Ovary (tissue), 3 donors: ENCODE measurements at regions not wholly inside any gene's neighbourhood (a gene's known extent, or its start where the extent isn't known, plus 50 kb on each side); places are given as distances from the start of the nearest gene placed in this dataset.

Source experiments
- CTCF ChIP-seq, 3 donors: fragments of 450-650 bp in 2 of 3; fragments of 200-600 bp in 1 of 3; IDR thresholded peaks; one replicate each; pipeline versions ENCODE4 v1.5.1 to v1.8.0; 2016 to 2022; ENCODE audit warnings: antibody characterized with exemption in 3 of 3, mild to moderate bottlenecking in 1 of 3
- POLR2A ChIP-seq: fragments of 450-650 bp; IDR thresholded peaks from one replicate; pipeline ENCODE4 v1.6.1; 2017; ENCODE audit warnings: antibody characterized with exemption, mild to moderate bottlenecking, moderate library complexity
- donor health status: DM: no; HTN: no; CAD: no.

GRCh38 chr9:7860335-7860709 is 60.7 kb upstream of the DMAC1 start:
- TF ChIP-seq CTCF (IDR thresholded peaks at IDR 0.05) (no peak), POLR2A (no peak)
